ENCODE measurements at regions not wholly inside any gene's neighbourhood (a gene's known extent, or its start where the extent isn't known, plus 50 kb on each side); places are given as distances from the start of the nearest gene placed in this dataset.

- no peak for TF ChIP-seq POLR2A (IDR thresholded peaks at IDR 0.05)
- TF ChIP-seq, protein P1, sequence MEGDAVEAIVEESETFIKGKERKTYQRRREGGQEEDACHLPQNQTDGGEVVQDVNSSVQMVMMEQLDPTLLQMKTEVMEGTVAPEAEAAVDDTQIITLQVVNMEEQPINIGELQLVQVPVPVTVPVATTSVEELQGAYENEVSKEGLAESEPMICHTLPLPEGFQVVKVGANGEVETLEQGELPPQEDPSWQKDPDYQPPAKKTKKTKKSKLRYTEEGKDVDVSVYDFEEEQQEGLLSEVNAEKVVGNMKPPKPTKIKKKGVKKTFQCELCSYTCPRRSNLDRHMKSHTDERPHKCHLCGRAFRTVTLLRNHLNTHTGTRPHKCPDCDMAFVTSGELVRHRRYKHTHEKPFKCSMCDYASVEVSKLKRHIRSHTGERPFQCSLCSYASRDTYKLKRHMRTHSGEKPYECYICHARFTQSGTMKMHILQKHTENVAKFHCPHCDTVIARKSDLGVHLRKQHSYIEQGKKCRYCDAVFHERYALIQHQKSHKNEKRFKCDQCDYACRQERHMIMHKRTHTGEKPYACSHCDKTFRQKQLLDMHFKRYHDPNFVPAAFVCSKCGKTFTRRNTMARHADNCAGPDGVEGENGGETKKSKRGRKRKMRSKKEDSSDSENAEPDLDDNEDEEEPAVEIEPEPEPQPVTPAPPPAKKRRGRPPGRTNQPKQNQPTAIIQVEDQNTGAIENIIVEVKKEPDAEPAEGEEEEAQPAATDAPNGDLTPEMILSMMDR (IDR thresholded peaks at IDR 0.05): no peak
Observed at GRCh38 chr5:118552146-118552545, 436.2 kb downstream of the DTWD2 start.

All from Peyer's patch (tissue), 4 donors.